ENCODE measurements at regions not wholly inside any gene's neighbourhood (a gene's known extent, or its start where the extent isn't known, plus 50 kb on each side); places are given as distances from the start of the nearest gene placed in this dataset.

- DNase-seq: no peak
Measured at GRCh38 chr6:82068721-82069120, 178.8 kb downstream of the IBTK start.

GRCh38 chr6:82066991-82067411, 180.5 kb downstream of the IBTK start:
- no peak for DNase-seq

GRCh38 chr6:82066196-82066595, 181.3 kb downstream of the IBTK start:
- no peak for DNase-seq

- DNase-seq: no peak
Measured at GRCh38 chr6:82063574-82063973, 184.0 kb downstream of the IBTK start.

DNA sequence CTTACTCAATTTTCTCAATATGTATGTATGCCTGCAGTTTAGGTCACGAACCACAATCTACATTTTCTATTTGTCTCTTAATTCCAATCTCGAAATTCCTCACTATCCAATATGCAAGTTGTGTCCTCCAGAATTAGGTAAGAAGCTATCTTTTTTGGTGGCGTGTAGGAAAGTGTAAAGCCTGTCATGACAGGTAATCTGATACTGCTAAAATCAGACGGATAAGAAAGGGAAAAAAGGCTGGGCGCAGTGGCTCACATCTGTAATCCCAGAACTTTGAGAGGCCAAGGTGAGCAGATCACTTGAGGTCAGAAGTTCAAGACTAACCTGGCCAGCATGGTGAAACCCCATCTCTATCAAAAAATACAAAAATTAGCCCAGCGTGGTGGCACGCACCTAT, 185.3 kb downstream of the IBTK start:
- no peak for DNase-seq

GRCh38 chr6:82057846-82058554, 189.5 kb downstream of the IBTK start:
- peak; percentile 39 for DNase-seq

GRCh38 chr6:82056567-82056966, 191.0 kb downstream of the IBTK start:
- DNase-seq: no peak

GRCh38 chr6:82045965-82046756, 201.4 kb downstream of the IBTK start:
- no peak for DNase-seq

- DNase-seq: peak; percentile 50
Measured at GRCh38 chr6:82040405-82041221, 206.9 kb downstream of the IBTK start.

DNA sequence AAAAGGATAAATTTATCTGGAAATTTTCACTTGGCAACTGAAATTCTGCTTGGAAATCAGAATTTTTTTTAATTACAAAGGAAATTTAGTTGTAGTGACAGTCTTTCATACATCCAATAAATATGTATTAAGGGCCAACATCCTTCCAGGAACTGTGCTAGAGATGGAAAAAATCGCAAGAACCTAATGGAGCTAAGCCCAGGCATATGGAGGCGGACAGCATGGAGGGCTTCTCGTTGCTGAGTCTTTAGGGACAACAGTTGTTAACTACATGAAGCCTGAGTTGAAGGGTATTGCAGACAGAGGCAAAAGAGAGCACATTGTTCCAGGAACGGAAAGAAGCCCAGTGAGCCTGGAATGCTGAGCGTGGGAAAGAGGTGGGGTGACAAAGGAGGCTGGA, 208.9 kb downstream of the IBTK start:
- no peak for DNase-seq

DNA sequence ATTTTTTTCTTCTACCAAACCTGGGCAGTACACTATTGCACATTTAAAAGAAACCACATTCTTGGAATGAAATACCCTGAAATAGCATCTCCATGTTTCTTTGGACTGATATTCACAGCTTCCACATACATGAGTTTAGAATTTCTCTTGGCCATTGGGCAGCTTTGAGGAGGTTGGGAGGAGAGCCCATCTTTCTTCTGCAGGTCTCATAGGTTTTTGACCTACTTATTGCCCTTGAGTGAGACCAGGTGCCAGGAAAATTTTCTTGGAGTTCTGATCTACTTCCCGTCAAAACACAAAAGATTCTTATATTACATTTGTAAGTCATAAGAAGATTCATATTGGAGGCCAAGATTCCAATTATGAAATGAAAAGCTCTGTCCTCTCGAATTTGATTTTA, 212.0 kb downstream of the IBTK start:
- DNase-seq: no peak

DNA sequence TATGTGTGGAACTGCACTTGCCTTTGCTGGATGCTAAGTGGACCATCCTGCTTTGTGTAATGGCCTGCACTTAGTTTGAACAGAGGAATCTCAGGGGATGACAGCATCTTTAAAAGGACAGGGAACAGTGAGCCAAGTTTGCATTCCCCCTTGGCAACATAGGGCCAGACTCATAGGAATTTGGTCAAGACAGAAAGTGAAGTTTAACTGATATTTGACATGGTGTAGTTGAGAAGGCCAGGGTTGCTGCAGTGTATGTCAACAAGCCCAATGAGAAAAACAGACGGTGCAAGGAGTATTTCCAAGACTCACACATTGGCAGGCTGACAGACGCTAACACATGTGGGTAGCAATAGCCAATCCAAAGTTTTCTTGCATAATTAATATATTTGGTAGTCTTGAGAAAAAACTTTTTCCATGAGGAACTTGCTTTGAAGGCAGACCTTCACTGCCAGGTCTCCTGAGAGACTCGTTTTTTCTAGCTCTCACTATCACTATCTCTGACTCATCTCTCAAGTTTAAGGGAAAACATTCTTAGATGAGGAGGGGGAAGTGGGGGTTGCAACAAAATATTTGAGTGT, 213.8 kb downstream of the IBTK start:
- no peak for DNase-seq

DNA sequence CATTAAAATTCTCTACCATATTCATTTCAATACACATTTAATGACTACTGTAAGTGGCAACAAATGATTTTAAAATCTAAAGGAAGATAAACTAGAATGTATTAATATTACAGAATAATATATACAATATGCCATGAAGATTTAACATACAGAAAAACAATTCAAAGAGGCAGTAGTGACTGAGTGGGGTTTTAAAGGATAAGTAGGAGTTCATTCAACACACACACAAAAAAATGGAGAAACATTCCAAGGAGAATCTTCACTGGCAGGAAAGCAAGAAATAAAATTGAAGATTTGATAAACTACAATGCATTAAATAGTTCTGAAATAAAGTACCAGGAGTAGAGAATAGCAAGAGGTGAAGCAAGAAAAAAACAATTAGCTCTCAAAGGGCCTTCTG, 215.1 kb downstream of the IBTK start:
- DNase-seq: no peak

DNA sequence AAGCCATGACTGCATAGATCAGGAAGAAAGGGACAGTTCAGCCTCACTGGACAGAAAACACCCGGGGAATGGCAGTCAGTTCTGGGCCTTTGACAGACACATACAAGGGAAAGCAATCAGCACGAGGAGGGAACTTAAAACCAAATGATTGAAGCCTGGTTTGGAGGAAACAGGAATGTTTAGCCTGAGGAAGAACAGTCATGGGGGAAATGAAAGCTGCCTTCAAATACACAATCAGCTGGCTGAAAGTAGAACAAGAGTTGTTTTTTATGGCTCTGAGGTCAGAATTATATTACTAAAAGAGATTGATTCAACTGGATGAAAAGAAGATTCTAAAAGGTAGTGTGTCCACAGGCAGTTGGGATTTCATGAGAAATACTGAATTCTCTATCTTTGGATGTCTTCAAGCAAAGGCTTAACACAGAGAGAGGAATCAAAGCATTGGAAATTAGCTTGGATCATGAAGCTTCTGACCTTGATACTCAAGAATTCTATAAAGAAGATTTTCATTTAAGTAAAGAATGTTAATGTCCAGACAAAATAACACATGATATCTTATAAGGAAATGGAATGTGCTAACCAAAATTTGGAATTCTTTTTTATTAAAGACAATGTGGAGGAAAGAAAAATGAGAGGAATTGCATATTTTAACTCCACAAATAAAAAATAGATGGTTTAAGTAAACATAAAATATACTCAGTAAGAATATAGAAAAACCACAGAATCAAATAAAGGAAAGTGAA, 216.6 kb downstream of the IBTK start:
- DNase-seq: peak; percentile 8

- no peak for DNase-seq
Measured at GRCh38 chr6:82030301-82030700, 217.2 kb downstream of the IBTK start.

DNA sequence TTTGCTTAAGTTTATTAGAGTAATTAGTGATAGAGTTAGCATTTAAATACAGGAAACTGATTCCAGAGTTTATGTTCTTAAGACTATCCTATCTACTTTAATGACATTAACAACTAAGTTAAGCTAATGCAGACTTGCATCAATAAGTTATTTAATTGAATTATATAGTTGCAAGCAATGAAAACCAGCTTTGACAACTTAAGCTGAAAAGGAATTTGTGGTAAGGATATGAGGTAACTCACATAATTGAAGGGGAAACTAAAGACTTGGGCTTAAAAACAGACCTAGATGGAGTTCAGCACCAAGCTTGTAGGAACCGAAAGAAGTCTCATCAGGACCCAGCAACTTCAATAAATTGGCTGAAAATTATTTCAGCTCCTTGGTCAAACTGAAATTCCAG, 222.3 kb downstream of the IBTK start:
- no peak for DNase-seq

DNA sequence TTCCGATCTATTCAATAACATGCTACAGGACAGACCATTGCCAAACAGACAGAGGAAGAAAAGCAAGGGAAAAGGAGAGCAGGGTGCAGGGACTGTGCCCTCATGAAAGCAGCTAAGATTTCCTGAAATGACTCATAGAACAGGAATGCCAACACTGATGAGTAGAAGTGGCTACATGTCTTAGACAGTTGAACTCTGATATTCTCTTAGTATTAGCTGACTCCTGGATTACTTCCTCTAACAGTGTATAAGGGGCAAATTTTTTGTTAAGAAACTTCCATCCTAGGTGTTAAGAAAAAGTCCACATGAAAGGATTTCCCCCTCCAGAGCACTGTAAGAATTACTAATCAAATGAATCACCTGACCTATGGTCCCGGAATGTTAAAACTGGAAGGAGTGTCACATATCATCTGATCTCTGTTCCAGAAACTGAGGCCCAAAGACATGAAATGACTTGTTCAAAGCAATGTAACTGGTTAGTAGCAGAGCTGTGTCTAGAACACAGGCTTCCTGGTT, 224.9 kb downstream of the IBTK start:
- DNase-seq: no peak

GRCh38 chr6:82017773-82018172, 229.8 kb downstream of the IBTK start:
- DNase-seq: no peak

DNA sequence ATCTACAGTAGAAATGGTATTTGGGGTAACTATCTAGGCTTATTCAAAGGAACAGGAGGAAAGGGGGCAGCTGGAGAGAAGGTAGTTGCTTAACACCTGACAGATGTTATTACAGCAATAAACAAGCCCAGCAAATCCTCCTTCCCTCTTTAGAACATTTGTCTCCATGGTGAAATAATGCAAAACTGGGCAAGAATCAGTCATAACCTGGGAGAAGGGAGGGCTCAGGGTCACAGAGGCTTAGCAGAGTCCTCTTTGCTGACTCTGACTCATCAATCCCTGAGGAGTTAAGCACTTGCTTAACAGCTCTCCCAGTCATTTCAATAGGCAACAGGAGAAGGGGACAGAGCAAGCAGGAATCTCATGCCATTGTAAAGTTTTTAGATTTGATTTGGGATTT, 230.3 kb downstream of the IBTK start:
- DNase-seq: no peak

DNA sequence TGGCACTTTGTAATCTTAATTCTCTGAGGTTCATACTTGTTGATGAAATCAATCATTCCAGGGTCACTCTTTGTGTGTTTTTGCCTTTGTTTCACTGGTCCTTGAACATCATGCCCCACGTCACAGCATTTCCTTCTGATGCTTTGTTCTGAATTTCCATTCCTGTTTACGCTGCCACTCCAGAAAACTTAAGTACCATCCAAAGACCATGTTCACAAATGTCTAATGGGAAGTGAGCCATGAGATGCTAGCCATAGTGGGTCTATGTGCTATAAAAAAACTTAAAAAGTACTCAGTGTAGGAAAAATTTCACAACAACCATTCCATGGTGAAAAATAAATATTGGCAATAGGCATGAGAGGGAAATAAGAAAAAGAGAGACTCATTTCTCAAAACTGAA, 232.0 kb downstream of the IBTK start:
- DNase-seq: no peak

DNA sequence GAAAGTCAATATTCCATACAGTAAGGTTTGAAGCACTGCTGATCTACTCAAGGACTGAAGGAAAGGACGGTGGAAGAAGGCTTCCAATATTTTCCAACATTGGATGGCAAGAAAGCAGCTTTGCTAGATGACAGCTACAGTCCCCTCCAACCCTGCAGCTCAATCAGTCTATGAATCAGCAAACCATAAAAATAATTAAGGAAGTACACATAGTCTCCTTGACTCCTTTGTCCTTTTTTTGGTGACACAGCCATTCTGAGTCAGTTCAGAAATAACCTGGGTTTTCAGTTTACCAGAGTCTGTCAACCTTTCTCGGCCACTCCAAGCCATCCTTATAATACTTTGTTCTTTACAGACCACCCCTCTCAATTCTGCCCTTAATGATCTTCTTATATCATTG, 232.5 kb downstream of the IBTK start:
- no peak for DNase-seq

Data from midbrain (tissue), 1 donor.